Spleen (tissue), 11 donors: ENCODE measurements at regions not wholly inside any gene's neighbourhood (a gene's known extent, or its start where the extent isn't known, plus 50 kb on each side); places are given as distances from the start of the nearest gene placed in this dataset.

Experiments
- DNase-seq: peaks from one replicate; pipeline ENCODE4 v3.0.0-alpha.2; 2020
- H3K27ac ChIP-seq, 8 donors: fragments of 200-600 bp; sonication (generic) in 7 of 8; 1 replicate in 4 of 8; 2 replicates in 4 of 8; pipeline versions ENCODE4 v1.5.0 to v1.8.0; 2016 to 2021; ENCODE audit warnings: inconsistent platforms in 4 of 8, mild to moderate bottlenecking in 4 of 8, moderate library complexity in 1 of 8
- H3K27me3 ChIP-seq, 7 donors: fragments of 200-600 bp; sonication (generic) in 6 of 7; replicated peaks in 1 of 7; 1 replicate in 4 of 7; 2 replicates in 3 of 7; pipeline versions ENCODE4 v1.5.0 to v1.8.0; 2016 to 2021; ENCODE audit warnings: inconsistent platforms in 3 of 7, mild to moderate bottlenecking in 1 of 7
- H3K36me3 ChIP-seq, 6 donors: fragments of 200-600 bp; sonication (generic) in 5 of 6; 1 replicate in 4 of 6; 2 replicates in 2 of 6; pipeline versions ENCODE4 v1.5.0 to v1.8.0; 2016 to 2021; ENCODE audit warnings: inconsistent platforms in 2 of 6
- H3K4me1 ChIP-seq, 6 donors: fragments of 200-600 bp; sonication (generic) in 5 of 6; 1 replicate in 3 of 6; 2 replicates in 3 of 6; pipeline versions ENCODE4 v1.5.0 to v1.8.0; 2016 to 2021; ENCODE audit warnings: inconsistent platforms in 3 of 6
- H3K4me3 ChIP-seq, 8 donors: fragments of 200-600 bp; sonication (generic) in 7 of 8; 1 replicate in 4 of 8; 2 replicates in 4 of 8; pipeline versions ENCODE4 v1.5.0 to v1.8.0; 2016 to 2021; ENCODE audit warnings: inconsistent platforms in 4 of 8, mild to moderate bottlenecking in 4 of 8, moderate library complexity in 2 of 8
- H3K9me3 ChIP-seq, 8 donors: fragments of 200-600 bp; sonication (generic) in 7 of 8; 1 replicate in 4 of 8; 2 replicates in 4 of 8; pipeline versions ENCODE4 v1.5.0 to v1.8.0; 2016 to 2021; ENCODE audit warnings: inconsistent platforms in 4 of 8
- CTCF ChIP-seq, 11 experiments: fragments of 200-600 bp in 7 of 11; fragments of 450-650 bp in 4 of 11; sonication (generic) in 4 of 11; IDR thresholded peaks in 8 of 11; conservative IDR thresholded peaks in 3 of 11; 1 replicate in 7 of 11; 2 replicates in 4 of 11; pipeline versions ENCODE4 v1.4.0 to v1.8.0; 2016 to 2021; ENCODE audit warnings: antibody characterized with exemption in 11 of 11, inconsistent platforms in 4 of 11, mild to moderate bottlenecking in 1 of 11
- POLR2A ChIP-seq, 3 donors: fragments of 450-650 bp; IDR thresholded peaks; one replicate each; pipeline ENCODE4 v1.5.1; 2017; ENCODE audit warnings: antibody characterized with exemption in 3 of 3, mild to moderate bottlenecking in 1 of 3
- POLR2AphosphoS5 ChIP-seq, 3 donors: sonication (generic); formaldehyde crosslinking; IDR thresholded peaks; one replicate each; pipeline ENCODE4 v1.5.1; 2017; ENCODE audit warnings: antibody characterized with exemption in 3 of 3
- WGBS, 5 donors: extraction: QIAGEN DNeasy Blood & Tissue Kit in 3 of 5; methylation state at CpG; one replicate each; pipeline versions ENCODE4 v1.1.5 to v1.1.7; 2013 to 2018; 5-methylcytosine and 5-hydroxymethylcytosine counted together
- intact Hi-C: fragments of 100-400 bp; cut with DNase I; formaldehyde crosslinking; loops from one replicate; pipeline ENCODE4 v1.15.0; 2023; ENCODE audit warnings: low total_unique reads
- donor health status: healthy with polysubstance abuse.
- donor health status: DM: no; HTN: no; CAD: no; lungs with moderate emphysema.
- donor health status: DM: no; HTN: no; CAD: no.
- donor health status: Bipolar disorder and iron deficiency.
- donor health status: healthy.
- donor health status: DM: no; HTN: no; CAD: no.
- donor health status: DM: yes; HTN: yes; CAD: no.

DNA sequence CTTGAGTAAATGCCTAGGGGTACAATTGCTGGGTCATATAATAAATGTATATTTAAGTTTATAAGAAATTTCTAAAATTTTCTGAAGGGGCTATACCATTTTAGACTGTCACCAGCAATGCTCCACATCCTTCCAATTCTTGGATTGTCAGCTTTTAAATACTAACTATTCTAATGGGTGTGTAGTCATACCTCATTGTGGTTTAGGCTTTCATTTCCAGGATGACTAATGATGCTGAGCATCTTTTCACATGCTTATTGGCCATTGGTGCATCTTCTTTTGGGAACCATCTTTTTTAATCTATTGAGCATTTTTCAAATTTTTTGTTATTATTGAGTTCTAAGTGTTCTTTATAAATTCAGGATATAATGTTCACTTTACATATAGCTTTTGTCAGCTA lies 52.5 kb upstream of the CORO2B start:
- H3K27ac ChIP-seq = no peak overlapping the region
- peaks cover 0 to 5% (median 0%) of the 10 kb centered on the region in 7 donors for H3K27me3 ChIP-seq
- peaks cover 0 to 13% (median 7%) of the 10 kb centered on the region in 8 donors for H3K9me3 ChIP-seq
- TF ChIP-seq POLR2A (IDR thresholded peaks at IDR 0.05) (no peak), POLR2AphosphoS5 (IDR thresholded peaks at IDR 0.05) (no peak), CTCF (IDR thresholded peaks at IDR 0.05 in 8 of 11, conservative IDR thresholded peaks at IDR 0.05 in 3 of 11) (no peak)
- intact Hi-C loops = no loop called here
- no peak overlapping the region for H3K4me3 ChIP-seq
- peaks cover 0 to 15% (median 6%) of the 10 kb centered on the region in 6 donors for H3K4me1 ChIP-seq
- H3K36me3 ChIP-seq = no peaks in the 10 kb centered on the region
- no peak for DNase-seq

DNA sequence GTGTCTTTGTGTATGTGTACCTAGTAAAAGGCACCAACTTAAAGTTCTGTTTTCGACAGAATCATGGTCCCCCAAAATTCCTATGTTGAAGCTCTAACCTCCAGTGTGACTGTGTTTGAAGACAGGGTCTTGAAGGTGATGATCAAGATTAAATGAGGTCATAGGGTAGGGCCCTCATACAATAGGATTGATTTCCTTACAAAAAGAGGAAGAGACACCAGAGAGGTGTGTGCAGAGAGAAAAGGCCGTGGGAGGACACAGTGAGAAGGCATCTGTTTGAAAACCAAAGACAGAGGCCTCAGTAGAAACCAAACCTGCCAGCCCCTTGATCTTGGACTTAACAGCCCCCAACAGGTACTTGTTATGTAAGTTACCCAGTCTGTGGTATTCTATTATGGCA lies 52.0 kb upstream of the CORO2B start:
- no peak for DNase-seq
- H3K4me1 ChIP-seq = peaks cover 0 to 15% (median 6%) of the 10 kb centered on the region in 6 donors
- no peak overlapping the region for H3K27ac ChIP-seq
- H3K36me3 ChIP-seq = no peaks in the 10 kb centered on the region
- peaks cover under 1 to 19% (median 13%) of the 10 kb centered on the region in 8 donors for H3K9me3 ChIP-seq
- peaks cover 0 to 5% (median 0%) of the 10 kb centered on the region in 7 donors for H3K27me3 ChIP-seq
- H3K4me3 ChIP-seq = no peak overlapping the region
- no peak for TF ChIP-seq POLR2A (IDR thresholded peaks at IDR 0.05)
- WGBS, 5 donors = 66 to 81% (median 73%) methylated on average over 2 of the region's 2 CpGs
- intact Hi-C loops = no loop called here

GRCh38 chr15:68528626-68529290 lies 50.0 kb upstream of the CORO2B start:
- DNase-seq = no peak
- no peak for TF ChIP-seq POLR2A (IDR thresholded peaks at IDR 0.05)
- no peak for TF ChIP-seq POLR2AphosphoS5 (IDR thresholded peaks at IDR 0.05)
- TF ChIP-seq CTCF (IDR thresholded peaks at IDR 0.05 in 8 of 11, conservative IDR thresholded peaks at IDR 0.05 in 3 of 11) = no peak
- intact Hi-C loops = no loop called here
- Histone ChIP-seq H3K36me3 (no peaks in the 10 kb centered on the region), H3K4me3 (peak overlapping the region in 4 of 8 donors; percentile 10 to 51 (median 33)), H3K9me3 (peaks cover 3 to 38% (median 30%) of the 10 kb centered on the region in 8 donors), H3K27me3 (no peaks in the 10 kb centered on the region), H3K27ac (peak overlapping the region in 2 of 8 donors; percentile 2 to 39), H3K4me1 (peaks cover 0 to 15% (median 6%) of the 10 kb centered on the region in 6 donors)
- 2 to 7% (median 6%) methylated on average over 6 of the region's 6 CpGs for WGBS, 5 donors
